Lower leg skin (tissue), 3 donors: ENCODE measurements at regions not wholly inside any gene's neighbourhood (a gene's known extent, or its start where the extent isn't known, plus 50 kb on each side); places are given as distances from the start of the nearest gene placed in this dataset.

Source experiments
- POLR2A ChIP-seq, 2 donors: fragments of 450-650 bp; IDR thresholded peaks; one replicate each; pipeline ENCODE4 v1.6.1; 2016 to 2017; ENCODE audit warnings: antibody characterized with exemption in 2 of 2, mild to moderate bottlenecking in 1 of 2, moderate library complexity in 1 of 2
- TF ChIP-seq, protein P1 (sequence below), 3 donors: fragments of 450-650 bp; IDR thresholded peaks; one replicate each; pipeline ENCODE4 v1.5.1; 2016; ENCODE audit warnings: antibody characterized with exemption in 3 of 3, mild to moderate bottlenecking in 3 of 3, moderate library complexity in 2 of 3

DNA sequence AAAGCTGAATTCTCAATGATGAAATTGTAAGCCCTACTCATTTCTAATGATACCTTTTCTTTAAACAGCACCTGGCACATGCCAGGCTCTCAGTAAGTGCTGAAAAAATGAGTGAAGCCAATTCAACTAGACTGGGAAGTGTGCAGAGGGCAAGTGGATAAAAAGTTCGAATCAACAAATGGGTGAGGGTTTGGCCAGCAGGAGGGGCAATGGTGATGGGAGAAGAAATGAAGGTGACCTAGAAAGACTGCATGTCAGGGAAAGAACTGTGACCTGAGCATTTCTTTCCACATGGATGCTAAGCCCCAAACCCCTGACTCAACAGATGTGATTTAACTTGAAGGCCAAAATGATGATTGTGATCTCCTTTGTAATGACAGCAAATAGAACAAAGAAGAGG lies 54.6 kb downstream of the DKK1 start:
- TF ChIP-seq, protein P1, sequence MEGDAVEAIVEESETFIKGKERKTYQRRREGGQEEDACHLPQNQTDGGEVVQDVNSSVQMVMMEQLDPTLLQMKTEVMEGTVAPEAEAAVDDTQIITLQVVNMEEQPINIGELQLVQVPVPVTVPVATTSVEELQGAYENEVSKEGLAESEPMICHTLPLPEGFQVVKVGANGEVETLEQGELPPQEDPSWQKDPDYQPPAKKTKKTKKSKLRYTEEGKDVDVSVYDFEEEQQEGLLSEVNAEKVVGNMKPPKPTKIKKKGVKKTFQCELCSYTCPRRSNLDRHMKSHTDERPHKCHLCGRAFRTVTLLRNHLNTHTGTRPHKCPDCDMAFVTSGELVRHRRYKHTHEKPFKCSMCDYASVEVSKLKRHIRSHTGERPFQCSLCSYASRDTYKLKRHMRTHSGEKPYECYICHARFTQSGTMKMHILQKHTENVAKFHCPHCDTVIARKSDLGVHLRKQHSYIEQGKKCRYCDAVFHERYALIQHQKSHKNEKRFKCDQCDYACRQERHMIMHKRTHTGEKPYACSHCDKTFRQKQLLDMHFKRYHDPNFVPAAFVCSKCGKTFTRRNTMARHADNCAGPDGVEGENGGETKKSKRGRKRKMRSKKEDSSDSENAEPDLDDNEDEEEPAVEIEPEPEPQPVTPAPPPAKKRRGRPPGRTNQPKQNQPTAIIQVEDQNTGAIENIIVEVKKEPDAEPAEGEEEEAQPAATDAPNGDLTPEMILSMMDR (IDR thresholded peaks at IDR 0.05), result no peak
- no peak for TF ChIP-seq POLR2A (IDR thresholded peaks at IDR 0.05)
